ENCODE measurements at regions not wholly inside any gene's neighbourhood (a gene's known extent, or its start where the extent isn't known, plus 50 kb on each side); places are given as distances from the start of the nearest gene placed in this dataset.
"Not testable (repeated sequence)": the region's sequence is repeated elsewhere in the genome, so short reads cannot be mapped to it uniquely, and the experiment has no call there.

GRCh38 chrX:44060221-44060620, 87.0 kb upstream of the NDP start:
- H3K36me3 ChIP-seq, result no peaks in the 10 kb centered on the region
- no peaks in the 10 kb centered on the region for H3K27me3 ChIP-seq
- no peak for TF ChIP-seq EP300 (IDR thresholded peaks at IDR 0.05)
- TF ChIP-seq POLR2A (IDR thresholded peaks at IDR 0.05), result no peak
- TF ChIP-seq POLR2AphosphoS5 (IDR thresholded peaks at IDR 0.05), result no peak
- no peak for TF ChIP-seq CTCF (IDR thresholded peaks at IDR 0.05)
- no peak overlapping the region for H3K27ac ChIP-seq
- no peaks in the 10 kb centered on the region for H3K4me1 ChIP-seq
- no peak overlapping the region for H3K4me3 ChIP-seq
- no peaks in the 10 kb centered on the region for H3K9me3 ChIP-seq
- no peak for DNase-seq
- ATAC-seq (ENCODE audit: low FRiP score in 2 of 2), result no peak
- 69 to 71% methylated on average over 2 of the region's 2 CpGs for WGBS, 2 donors

- ATAC-seq (ENCODE audit: low FRiP score in 2 of 2) (no peak), DNase-seq (no peak)
- WGBS, 2 donors, result 76 to 93% methylated on average over 3 to 4 of the region's 4 CpGs
- H3K27ac ChIP-seq, result no peak overlapping the region
- no peak overlapping the region for H3K4me3 ChIP-seq
- TF ChIP-seq POLR2A (IDR thresholded peaks at IDR 0.05) (no peak), EP300 (IDR thresholded peaks at IDR 0.05) (no peak), CTCF (IDR thresholded peaks at IDR 0.05) (no peak), POLR2AphosphoS5 (IDR thresholded peaks at IDR 0.05) (no peak)
- H3K27me3 ChIP-seq, result no peaks in the 10 kb centered on the region
- H3K9me3 ChIP-seq, result no peaks in the 10 kb centered on the region
- no peaks in the 10 kb centered on the region for H3K36me3 ChIP-seq
- H3K4me1 ChIP-seq, result no peaks in the 10 kb centered on the region
These were observed 85.1 kb upstream of the NDP start for GRCh38 chrX:44058339-44058738.

GRCh38 chrX:44055638-44056037, 82.4 kb upstream of the NDP start:
- Histone ChIP-seq H3K27ac (no peak overlapping the region), H3K36me3 (no peaks in the 10 kb centered on the region), H3K4me1 (no peaks in the 10 kb centered on the region), H3K9me3 (no peaks in the 10 kb centered on the region), H3K27me3 (no peaks in the 10 kb centered on the region), H3K4me3 (no peak overlapping the region)
- DNase-seq (no peak), ATAC-seq (ENCODE audit: low FRiP score in 2 of 2) (no peak)
- WGBS, 2 donors, result 60 to 80% methylated on average over 3 to 4 of the region's 4 CpGs
- TF ChIP-seq POLR2A (IDR thresholded peaks at IDR 0.05), result no peak

GRCh38 chrX:44054863-44055601, 81.8 kb upstream of the NDP start:
- no peak for ATAC-seq (ENCODE audit: low FRiP score in 2 of 2)
- 62 to 70% methylated on average over 4 of the region's 4 CpGs for WGBS, 2 donors
- TF ChIP-seq EP300 (IDR thresholded peaks at IDR 0.05) (no peak), POLR2A (IDR thresholded peaks at IDR 0.05) (no peak), POLR2AphosphoS5 (IDR thresholded peaks at IDR 0.05) (no peak), CTCF (IDR thresholded peaks at IDR 0.05) (no peak)

GRCh38 chrX:44045106-44045505, 71.9 kb upstream of the NDP start:
- not testable (repeated sequence) for DNase-seq; H3K36me3 ChIP-seq; H3K27me3 ChIP-seq; H3K27ac ChIP-seq; ATAC-seq (ENCODE audit: low FRiP score in 2 of 2); H3K4me3 ChIP-seq; H3K9me3 ChIP-seq; H3K4me1 ChIP-seq
- WGBS, 2 donors, result 83 to 100% methylated on average over 1 of the region's 1 CpG

More at GRCh38 chrX:44054863-44055601, 81.8 kb upstream of the NDP start:
- no peak overlapping the region for H3K27ac ChIP-seq
- no peaks in the 10 kb centered on the region for H3K9me3 ChIP-seq
- H3K4me1 ChIP-seq, result no peaks in the 10 kb centered on the region
- H3K4me3 ChIP-seq, result no peak overlapping the region
- no peak for DNase-seq
- H3K27me3 ChIP-seq, result no peaks in the 10 kb centered on the region
- H3K36me3 ChIP-seq, result no peaks in the 10 kb centered on the region

- Histone ChIP-seq H3K4me1 (no peaks in the 10 kb centered on the region), H3K9me3 (no peaks in the 10 kb centered on the region), H3K4me3 (no peak overlapping the region), H3K27me3 (no peaks in the 10 kb centered on the region), H3K36me3 (no peaks in the 10 kb centered on the region), H3K27ac (no peak overlapping the region)
- WGBS, 2 donors, result 95% methylated on average over 1 of the region's 1 CpG; no CpG with 5 or more reads in 1 of the 2 donors
- DNase-seq (no peak), ATAC-seq (ENCODE audit: low FRiP score in 2 of 2) (no peak)
- no peak for TF ChIP-seq POLR2AphosphoS5 (IDR thresholded peaks at IDR 0.05)
These were observed 70.3 kb upstream of the NDP start for GRCh38 chrX:44043496-44043895.

Data from upper lobe of left lung (tissue), 6 donors.